ENCODE measurements at regions not wholly inside any gene's neighbourhood (a gene's known extent, or its start where the extent isn't known, plus 50 kb on each side); places are given as distances from the start of the nearest gene placed in this dataset.

DNA sequence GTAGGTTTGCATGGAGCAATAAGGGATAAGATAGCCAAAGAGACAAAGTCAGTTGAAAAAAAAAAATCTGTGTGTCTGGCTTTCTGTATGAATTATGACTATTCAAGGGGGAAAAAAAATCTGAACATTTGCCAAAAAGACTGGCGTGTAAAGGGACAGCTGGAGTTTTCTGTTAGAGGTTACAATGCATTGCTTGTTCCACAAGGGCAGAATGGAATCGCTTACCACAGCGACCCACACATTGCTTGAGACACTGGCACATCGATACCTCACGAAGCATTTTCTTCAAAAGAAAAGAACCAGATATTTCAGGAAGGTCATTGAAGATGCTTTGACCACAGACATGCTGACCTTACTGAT is 327.8 kb downstream of the TMEM167A start:
- TF ChIP-seq CTCF (IDR thresholded peaks at IDR 0.05; ENCODE audit: borderline replicate concordance, control extremely low read depth, extremely low read depth, insufficient read depth, missing control alignments) = no peak
- in situ Hi-C loops (cut with MboI; ENCODE audit: low sequenced_read_pairs, unreplicated experiment) = no loop called here

DNA sequence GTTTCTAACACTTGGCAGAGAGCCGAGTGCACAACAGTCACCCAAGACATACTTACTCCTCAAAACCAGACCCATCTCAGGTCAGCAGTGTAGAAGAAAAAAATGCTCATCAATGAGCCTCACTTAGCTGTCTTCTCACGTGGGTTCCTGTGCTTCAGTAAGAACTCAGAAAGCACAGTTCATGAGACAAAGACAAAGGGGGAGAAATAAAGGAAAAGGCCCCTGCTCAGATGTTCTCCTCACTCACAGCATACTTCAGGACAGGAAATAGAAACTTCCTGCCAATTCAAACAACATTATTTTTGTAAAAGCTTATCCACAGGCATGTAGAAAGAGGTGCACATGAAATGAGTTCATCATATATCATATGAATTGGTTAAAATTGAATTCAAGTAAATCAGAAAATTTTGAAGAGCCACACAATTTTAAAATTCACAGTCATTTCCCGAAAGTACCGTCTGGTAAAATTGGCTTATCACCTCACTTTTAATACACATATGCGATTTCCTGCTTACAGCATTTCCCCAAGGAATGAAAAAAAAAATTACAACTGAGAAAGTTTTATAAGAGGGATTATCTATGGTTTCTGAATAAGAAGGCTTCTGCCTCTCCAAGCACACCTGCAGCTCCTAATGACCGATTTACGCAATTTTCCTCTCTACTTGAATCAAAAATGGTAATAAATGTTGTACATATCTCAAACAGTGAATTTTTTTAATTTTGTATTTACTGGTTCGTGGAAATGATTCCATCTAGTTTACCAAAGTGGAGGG is 328.3 kb downstream of the TMEM167A start:
- no peak for DNase-seq (ENCODE audit: low spot score)
- no peak for TF ChIP-seq CTCF (IDR thresholded peaks at IDR 0.05; ENCODE audit: borderline replicate concordance, control extremely low read depth, extremely low read depth, insufficient read depth, missing control alignments)
- in situ Hi-C loops (cut with MboI; ENCODE audit: low sequenced_read_pairs, unreplicated experiment) = no loop called here

More for the DNA sequence above, 327.8 kb downstream of the TMEM167A start:
- no peak for DNase-seq (ENCODE audit: low spot score)

- no peak for DNase-seq (ENCODE audit: low spot score)
- no peak for TF ChIP-seq CTCF (IDR thresholded peaks at IDR 0.05; ENCODE audit: borderline replicate concordance, control extremely low read depth, extremely low read depth, insufficient read depth, missing control alignments)
- in situ Hi-C loops (cut with MboI; ENCODE audit: low sequenced_read_pairs, unreplicated experiment) = no loop called here
These were observed 329.2 kb downstream of the TMEM167A start for GRCh38 chr5:82747986-82748385.

DNA sequence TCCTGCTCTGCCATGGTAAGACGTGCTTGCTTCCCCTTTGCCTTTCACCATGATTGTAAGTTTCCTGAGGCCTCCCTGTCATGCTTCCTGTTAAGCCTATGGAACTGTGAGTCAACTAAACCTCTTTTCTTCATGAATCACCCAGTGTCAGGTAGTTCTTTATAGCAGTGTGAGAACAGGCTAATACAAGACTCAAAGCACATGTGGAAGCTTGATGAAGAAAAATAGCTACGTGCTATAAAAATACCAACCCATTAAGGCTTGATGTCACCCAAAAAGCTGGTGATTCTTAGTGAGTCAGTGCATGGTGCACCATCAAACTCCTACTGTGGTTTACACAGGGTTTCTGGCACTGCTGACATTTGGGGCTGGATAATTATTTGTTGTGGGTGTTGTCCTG is 332.2 kb downstream of the TMEM167A start:
- no peak for TF ChIP-seq CTCF (IDR thresholded peaks at IDR 0.05; ENCODE audit: borderline replicate concordance, control extremely low read depth, extremely low read depth, insufficient read depth, missing control alignments)
- in situ Hi-C loops (cut with MboI; ENCODE audit: low sequenced_read_pairs, unreplicated experiment) = no loop called here
- DNase-seq (ENCODE audit: low spot score) = no peak

- in situ Hi-C loops (cut with MboI; ENCODE audit: low sequenced_read_pairs, unreplicated experiment) = no loop called here
- DNase-seq (ENCODE audit: low spot score) = no peak
- no peak for TF ChIP-seq CTCF (IDR thresholded peaks at IDR 0.05; ENCODE audit: borderline replicate concordance, control extremely low read depth, extremely low read depth, insufficient read depth, missing control alignments)
These were observed 338.4 kb downstream of the TMEM167A start for GRCh38 chr5:82738681-82739269.

DNA sequence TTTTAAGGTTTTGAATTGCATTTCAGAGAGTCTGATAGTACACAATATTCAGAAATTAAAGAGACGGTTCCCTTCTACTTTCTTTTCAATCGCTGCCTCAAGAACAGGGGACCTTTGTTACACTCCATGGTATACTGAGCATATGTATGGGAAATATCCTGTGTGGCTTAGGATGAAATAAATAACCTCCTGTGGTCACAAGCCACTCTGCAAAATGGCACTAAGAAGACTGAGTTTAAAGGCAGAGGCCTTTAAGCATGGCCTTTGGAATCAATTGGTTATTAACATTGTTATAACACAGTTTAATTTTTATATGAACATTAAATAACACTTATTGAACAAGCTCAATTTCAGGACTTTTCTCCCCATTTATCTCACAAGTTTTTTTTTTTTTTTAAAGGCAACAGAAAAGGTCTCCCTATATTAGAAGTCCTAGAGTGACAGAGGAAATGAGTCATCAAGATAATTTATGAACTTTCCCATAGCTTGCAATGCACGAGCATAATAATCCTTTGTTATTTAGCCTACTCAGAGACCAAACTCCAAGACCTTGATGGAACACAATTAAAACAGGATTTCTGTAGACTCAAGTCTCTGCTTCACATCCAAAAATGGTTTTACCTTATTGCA is 341.9 kb downstream of the TMEM167A start:
- no peak for TF ChIP-seq CTCF (IDR thresholded peaks at IDR 0.05; ENCODE audit: borderline replicate concordance, control extremely low read depth, extremely low read depth, insufficient read depth, missing control alignments)
- in situ Hi-C loops (cut with MboI; ENCODE audit: low sequenced_read_pairs, unreplicated experiment) = no loop called here
- DNase-seq (ENCODE audit: low spot score) = no peak

Data from GM13976 (cell line).